Fibroblast of skin of left quadriceps (primary cell): ENCODE measurements at regions not wholly inside any gene's neighbourhood (a gene's known extent, or its start where the extent isn't known, plus 50 kb on each side); places are given as distances from the start of the nearest gene placed in this dataset.

Source experiments
- DNase-seq, 2 experiments: peaks; one replicate each; pipeline ENCODE4 v3.0.0-alpha.2; 2013; ENCODE audit warnings: low read depth in 2 of 2

GRCh38 chr15:26477044-26477443, 295.8 kb downstream of the GABRB3 start:
- no peak for DNase-seq

GRCh38 chr15:26475554-26475953, 297.3 kb downstream of the GABRB3 start:
- no peak for DNase-seq

GRCh38 chr15:26472661-26473060, 300.2 kb downstream of the GABRB3 start:
- DNase-seq = no peak

GRCh38 chr15:26461847-26462608, 310.8 kb downstream of the GABRB3 start:
- no peak for DNase-seq

- DNase-seq = no peak
Measured at GRCh38 chr15:26460165-26460564, 312.7 kb downstream of the GABRB3 start.

- no peak for DNase-seq
Measured at GRCh38 chr15:26455828-26456227, 317.0 kb downstream of the GABRB3 start.

GRCh38 chr15:26453914-26454313, 319.0 kb downstream of the GABRB3 start:
- DNase-seq = no peak

GRCh38 chr15:26451995-26452394, 320.9 kb downstream of the GABRB3 start:
- no peak for DNase-seq

- no peak for DNase-seq
Measured at GRCh38 chr15:26449291-26449690, 323.6 kb downstream of the GABRB3 start.

- no peak for DNase-seq
Measured at GRCh38 chr15:26443321-26443720, 329.5 kb downstream of the GABRB3 start.

GRCh38 chr15:26442680-26443079, 330.2 kb downstream of the GABRB3 start:
- DNase-seq = no peak

GRCh38 chr15:26439681-26440080, 333.2 kb downstream of the GABRB3 start:
- no peak for DNase-seq

GRCh38 chr15:26438718-26439117, 334.1 kb downstream of the GABRB3 start:
- no peak for DNase-seq

- DNase-seq = no peak
Measured at GRCh38 chr15:26438316-26438715, 334.6 kb downstream of the GABRB3 start.

- DNase-seq = no peak
Measured at GRCh38 chr15:26433818-26434217, 339.0 kb downstream of the GABRB3 start.

- DNase-seq = no peak
Measured at GRCh38 chr15:26433060-26433459, 339.8 kb downstream of the GABRB3 start.

GRCh38 chr15:26421065-26421464, 351.8 kb downstream of the GABRB3 start:
- DNase-seq = no peak

- no peak for DNase-seq
Measured at GRCh38 chr15:26395624-26396023, 377.2 kb downstream of the GABRB3 start.

- no peak for DNase-seq
Measured at GRCh38 chr15:26394801-26395200, 378.1 kb downstream of the GABRB3 start.

GRCh38 chr15:26392956-26393355, 379.9 kb downstream of the GABRB3 start:
- DNase-seq = no peak

- no peak for DNase-seq
Measured at GRCh38 chr15:26391567-26392194, 381.2 kb downstream of the GABRB3 start.

- DNase-seq = no peak
Measured at GRCh38 chr15:26382444-26383072, 390.3 kb downstream of the GABRB3 start.

- no peak for DNase-seq
Measured at GRCh38 chr15:26378304-26378703, 394.6 kb downstream of the GABRB3 start.
